ENCODE measurements at regions not wholly inside any gene's neighbourhood (a gene's known extent, or its start where the extent isn't known, plus 50 kb on each side); places are given as distances from the start of the nearest gene placed in this dataset.

GRCh38 chr7:119925581-119926289 is 347.2 kb upstream of the KCND2 start:
- H3K36me3 Mint-ChIP-seq: no peaks in the 10 kb centered on the region
- Histone ChIP-seq H3K27ac (ENCODE audit: low read depth, low read length) (no peak overlapping the region), H3K9me3 (ENCODE audit: low read length) (no peaks in the 10 kb centered on the region), H3K27me3 (ENCODE audit: insufficient read depth, low read length, poor library complexity, severe bottlenecking) (no peaks in the 10 kb centered on the region), H3K4me1 (ENCODE audit: insufficient read depth, low read length) (no peaks in the 10 kb centered on the region), H3K4me3 (ENCODE audit: low read length) (no peak overlapping the region), H3K36me3 (ENCODE audit: insufficient read depth, low read length) (no peaks in the 10 kb centered on the region)
- no peaks in the 10 kb centered on the region for H3K4me1 Mint-ChIP-seq
- DNase-seq: no peak
- ChIA-PET CTCF (no interaction called here), POLR2A (no interaction called here)
- no peaks in the 10 kb centered on the region for H3K27me3 Mint-ChIP-seq
- no peak overlapping the region for H3K4me3 Mint-ChIP-seq
- H3K9me3 Mint-ChIP-seq: peaks cover 4 to 15% (median 13%) of the 10 kb centered on the region in 5 donors
- no peak overlapping the region for H3K27ac Mint-ChIP-seq

GRCh38 chr7:119929891-119930290 is 343.1 kb upstream of the KCND2 start:
- no peak overlapping the region for H3K4me3 ChIP-seq (ENCODE audit: low read length)
- H3K27ac ChIP-seq (ENCODE audit: low read depth, low read length): no peak overlapping the region
- Mint-ChIP-seq H3K9me3 (peaks cover 2 to 19% (median 6%) of the 10 kb centered on the region in 5 donors), H3K4me3 (no peak overlapping the region), H3K36me3 (no peaks in the 10 kb centered on the region), H3K4me1 (no peaks in the 10 kb centered on the region), H3K27me3 (no peaks in the 10 kb centered on the region), H3K27ac (no peak overlapping the region)
- ChIA-PET POLR2A (no interaction called here), CTCF (no interaction called here)
- H3K27me3 ChIP-seq (ENCODE audit: insufficient read depth, low read length, poor library complexity, severe bottlenecking): no peaks in the 10 kb centered on the region
- H3K4me1 ChIP-seq (ENCODE audit: insufficient read depth, low read length): no peaks in the 10 kb centered on the region
- no peak for DNase-seq
- H3K9me3 ChIP-seq (ENCODE audit: low read length): no peaks in the 10 kb centered on the region
- no peaks in the 10 kb centered on the region for H3K36me3 ChIP-seq (ENCODE audit: insufficient read depth, low read length)

- Mint-ChIP-seq H3K27me3 (no peaks in the 10 kb centered on the region), H3K9me3 (peaks cover 2 to 15% (median 6%) of the 10 kb centered on the region in 5 donors), H3K36me3 (no peaks in the 10 kb centered on the region), H3K4me1 (no peaks in the 10 kb centered on the region), H3K27ac (no peak overlapping the region), H3K4me3 (no peak overlapping the region)
- CTCF ChIA-PET: no interaction called here
- Histone ChIP-seq H3K4me3 (ENCODE audit: low read length) (no peak overlapping the region), H3K27me3 (ENCODE audit: insufficient read depth, low read length, poor library complexity, severe bottlenecking) (no peaks in the 10 kb centered on the region), H3K36me3 (ENCODE audit: insufficient read depth, low read length) (no peaks in the 10 kb centered on the region), H3K4me1 (ENCODE audit: insufficient read depth, low read length) (no peaks in the 10 kb centered on the region), H3K9me3 (ENCODE audit: low read length) (no peaks in the 10 kb centered on the region), H3K27ac (ENCODE audit: low read depth, low read length) (no peak overlapping the region)
- no peak for DNase-seq
- POLR2A ChIA-PET: no interaction called here
Measured at GRCh38 chr7:119931230-119931824, 341.6 kb upstream of the KCND2 start.

- no peaks in the 10 kb centered on the region for H3K4me1 Mint-ChIP-seq
- Histone ChIP-seq H3K9me3 (ENCODE audit: low read length) (no peaks in the 10 kb centered on the region), H3K4me3 (ENCODE audit: low read length) (no peak overlapping the region), H3K36me3 (ENCODE audit: insufficient read depth, low read length) (no peaks in the 10 kb centered on the region), H3K27me3 (ENCODE audit: insufficient read depth, low read length, poor library complexity, severe bottlenecking) (no peaks in the 10 kb centered on the region), H3K4me1 (ENCODE audit: insufficient read depth, low read length) (no peaks in the 10 kb centered on the region), H3K27ac (ENCODE audit: low read depth, low read length) (no peak overlapping the region)
- H3K9me3 Mint-ChIP-seq: peaks cover 0 to 29% (median 1%) of the 10 kb centered on the region in 5 donors
- ChIA-PET POLR2A (no interaction called here), CTCF (no interaction called here)
- H3K36me3 Mint-ChIP-seq: no peaks in the 10 kb centered on the region
- H3K27ac Mint-ChIP-seq: no peak overlapping the region
- H3K27me3 Mint-ChIP-seq: no peaks in the 10 kb centered on the region
- H3K4me3 Mint-ChIP-seq: no peak overlapping the region
- no peak for DNase-seq
Measured at GRCh38 chr7:119935418-119936025, 337.5 kb upstream of the KCND2 start.

- no peak overlapping the region for H3K4me3 Mint-ChIP-seq
- no peak overlapping the region for H3K4me3 ChIP-seq (ENCODE audit: low read length)
- H3K27me3 Mint-ChIP-seq: no peaks in the 10 kb centered on the region
- H3K27ac ChIP-seq (ENCODE audit: low read depth, low read length): no peak overlapping the region
- DNase-seq: no peak
- no peaks in the 10 kb centered on the region for H3K27me3 ChIP-seq (ENCODE audit: insufficient read depth, low read length, poor library complexity, severe bottlenecking)
- ChIA-PET POLR2A (no interaction called here), CTCF (no interaction called here)
- H3K9me3 Mint-ChIP-seq: peaks cover 0 to 24% (median 1%) of the 10 kb centered on the region in 5 donors
- no peaks in the 10 kb centered on the region for H3K36me3 ChIP-seq (ENCODE audit: insufficient read depth, low read length)
- H3K27ac Mint-ChIP-seq: no peak overlapping the region
- no peaks in the 10 kb centered on the region for H3K4me1 Mint-ChIP-seq
- no peaks in the 10 kb centered on the region for H3K4me1 ChIP-seq (ENCODE audit: insufficient read depth, low read length)
- no peaks in the 10 kb centered on the region for H3K36me3 Mint-ChIP-seq
- H3K9me3 ChIP-seq (ENCODE audit: low read length): no peaks in the 10 kb centered on the region
Measured at GRCh38 chr7:119936836-119937235, 336.1 kb upstream of the KCND2 start.

- CTCF ChIA-PET: no interaction called here
- POLR2A ChIA-PET: no interaction called here
- Histone ChIP-seq H3K4me3 (ENCODE audit: low read length) (no peak overlapping the region), H3K27ac (ENCODE audit: low read depth, low read length) (no peak overlapping the region), H3K9me3 (ENCODE audit: low read length) (no peaks in the 10 kb centered on the region), H3K36me3 (ENCODE audit: insufficient read depth, low read length) (no peaks in the 10 kb centered on the region), H3K4me1 (ENCODE audit: insufficient read depth, low read length) (no peaks in the 10 kb centered on the region), H3K27me3 (ENCODE audit: insufficient read depth, low read length, poor library complexity, severe bottlenecking) (no peaks in the 10 kb centered on the region)
- Mint-ChIP-seq H3K27ac (no peak overlapping the region), H3K4me3 (no peak overlapping the region), H3K36me3 (no peaks in the 10 kb centered on the region), H3K9me3 (peaks cover 0 to 19% (median 1%) of the 10 kb centered on the region in 5 donors), H3K27me3 (no peaks in the 10 kb centered on the region), H3K4me1 (no peaks in the 10 kb centered on the region)
- no peak for DNase-seq
Measured at GRCh38 chr7:119937745-119938144, 335.2 kb upstream of the KCND2 start.

- H3K36me3 ChIP-seq (ENCODE audit: insufficient read depth, low read length): no peaks in the 10 kb centered on the region
- Mint-ChIP-seq H3K9me3 (peaks cover 2 to 23% (median 5%) of the 10 kb centered on the region in 5 donors), H3K4me3 (no peak overlapping the region), H3K27me3 (no peaks in the 10 kb centered on the region), H3K4me1 (no peaks in the 10 kb centered on the region), H3K27ac (no peak overlapping the region), H3K36me3 (no peaks in the 10 kb centered on the region)
- CTCF ChIA-PET: no interaction called here
- H3K9me3 ChIP-seq (ENCODE audit: low read length): no peaks in the 10 kb centered on the region
- H3K27me3 ChIP-seq (ENCODE audit: insufficient read depth, low read length, poor library complexity, severe bottlenecking): no peaks in the 10 kb centered on the region
- H3K27ac ChIP-seq (ENCODE audit: low read depth, low read length): no peak overlapping the region
- DNase-seq: no peak
- no peaks in the 10 kb centered on the region for H3K4me1 ChIP-seq (ENCODE audit: insufficient read depth, low read length)
- POLR2A ChIA-PET: no interaction called here
- no peak overlapping the region for H3K4me3 ChIP-seq (ENCODE audit: low read length)
Measured at GRCh38 chr7:119943942-119944600, 328.9 kb upstream of the KCND2 start.

GRCh38 chr7:119944601-119944972 is 328.4 kb upstream of the KCND2 start:
- no peaks in the 10 kb centered on the region for H3K4me1 ChIP-seq (ENCODE audit: insufficient read depth, low read length)
- no peaks in the 10 kb centered on the region for H3K27me3 Mint-ChIP-seq
- no peak overlapping the region for H3K4me3 Mint-ChIP-seq
- ChIA-PET CTCF (no interaction called here), POLR2A (no interaction called here)
- H3K4me1 Mint-ChIP-seq: no peaks in the 10 kb centered on the region
- DNase-seq: no peak
- no peak overlapping the region for H3K27ac Mint-ChIP-seq
- H3K9me3 Mint-ChIP-seq: peaks cover 2 to 21% (median 5%) of the 10 kb centered on the region in 5 donors
- H3K27me3 ChIP-seq (ENCODE audit: insufficient read depth, low read length, poor library complexity, severe bottlenecking): no peaks in the 10 kb centered on the region
- H3K36me3 Mint-ChIP-seq: no peaks in the 10 kb centered on the region
- no peak overlapping the region for H3K27ac ChIP-seq (ENCODE audit: low read depth, low read length)
- H3K36me3 ChIP-seq (ENCODE audit: insufficient read depth, low read length): no peaks in the 10 kb centered on the region
- H3K9me3 ChIP-seq (ENCODE audit: low read length): no peaks in the 10 kb centered on the region
- no peak overlapping the region for H3K4me3 ChIP-seq (ENCODE audit: low read length)

Measured in CD8-positive, alpha-beta memory T cell (primary cell).